Caco-2 (cell line): ENCODE measurements at regions not wholly inside any gene's neighbourhood (a gene's known extent, or its start where the extent isn't known, plus 50 kb on each side); places are given as distances from the start of the nearest gene placed in this dataset.

Experiments
- BruUV-seq: library from RNA; stranded (reverse); fragments of 400-500 nt; replicated peaks from 2 replicates; lab custom pipeline; 2021; lab: Mats Ljungman, UMichigan
- CTCF ChIA-PET: fragments of 300-600 bp; sonication (Branson Sonifier 250); formaldehyde crosslinking; loops from one replicate; lab custom pipeline; 2022; ENCODE audit warnings: antibody characterized with exemption; lab: Charles Lee
- POLR2A ChIA-PET: fragments of 300-600 bp; sonication (Branson Sonifier 250); formaldehyde crosslinking; loops from one replicate; lab custom pipeline; 2022; ENCODE audit warnings: antibody characterized with exemption; lab: Charles Lee
- DNase-seq, 2 experiments: peaks; one replicate each; pipeline versions ENCODE4 v3.0.0 to v3.0.0-alpha.2; 2020 to 2022
- H3K27me3 ChIP-seq: replicated peaks from 2 replicates; pipeline ENCODE4 v1.6.0; 2011; ENCODE audit warnings: low read length; ENCODE audit not compliant: control insufficient read depth, insufficient read depth
- H3K36me3 ChIP-seq: 2 replicates; pipeline ENCODE4 v1.5.1; 2011; ENCODE audit warnings: low read length; ENCODE audit not compliant: control insufficient read depth, insufficient read depth
- H3K4me1 ChIP-seq: fragments of 250-450 bp; sonication (Bioruptor Pico); 2 replicates; pipeline ENCODE4 v1.5.1; 2020; ENCODE audit warnings: mild to moderate bottlenecking
- H3K4me3 ChIP-seq: 2 replicates; pipeline ENCODE4 v1.5.1; 2011; ENCODE audit warnings: low read depth, mild to moderate bottlenecking, control low read depth, low read length
- H3K9me3 ChIP-seq: fragments of 250-450 bp; sonication (Bioruptor Pico); 2 replicates; pipeline ENCODE4 v1.5.1; 2020; ENCODE audit warnings: mild to moderate bottlenecking, moderate library complexity
- H3K27ac Mint-ChIP-seq: one replicate; pipeline ENCODE4 v1.8.0; 2022; ENCODE audit warnings: mixed read lengths; ENCODE audit not compliant: unreplicated experiment
- H3K27me3 Mint-ChIP-seq: one replicate; pipeline ENCODE4 v1.8.0; 2022; ENCODE audit warnings: mixed read lengths; ENCODE audit not compliant: insufficient read depth, unreplicated experiment
- H3K36me3 Mint-ChIP-seq: one replicate; pipeline ENCODE4 v1.8.0; 2022; ENCODE audit warnings: mild to moderate bottlenecking, mixed read lengths; ENCODE audit not compliant: insufficient read depth, unreplicated experiment
- H3K4me1 Mint-ChIP-seq: one replicate; pipeline ENCODE4 v1.8.0; 2022; ENCODE audit warnings: low read depth, mixed read lengths; ENCODE audit not compliant: unreplicated experiment
- H3K4me3 Mint-ChIP-seq: one replicate; pipeline ENCODE4 v1.8.0; 2022; ENCODE audit warnings: mild to moderate bottlenecking, moderate library complexity, mixed read lengths; ENCODE audit not compliant: unreplicated experiment
- H3K9me3 Mint-ChIP-seq: one replicate; pipeline ENCODE4 v1.8.0; 2022; ENCODE audit warnings: mixed read lengths; ENCODE audit not compliant: unreplicated experiment
- CTCF ChIP-seq, 2 experiments: fragments of 200-600 bp in 1 of 2; IDR thresholded peaks; 1 replicate in 1 of 2; 2 replicates in 1 of 2; pipeline versions ENCODE4 v1.5.1 to v1.8.0; 2011 to 2022; ENCODE audit warnings: antibody characterized with exemption in 1 of 2, control low read depth in 1 of 2, inconsistent platforms in 1 of 2, low read depth in 1 of 2, low read length in 1 of 2, mild to moderate bottlenecking in 1 of 2, moderate library complexity in 1 of 2; ENCODE audit not compliant: insufficient read depth in 1 of 2, severe bottlenecking in 1 of 2, unreplicated experiment in 1 of 2
- intact Hi-C: fragments of 100-400 bp; cut with micrococcal nuclease; formaldehyde crosslinking; loops from one replicate; pipeline ENCODE4 v1.10.0; 2022; ENCODE audit not compliant: unreplicated experiment

GRCh38 chr13:42466123-42466522 lies 107.8 kb upstream of the TNFSF11 start:
- H3K36me3 ChIP-seq = no peaks in the 10 kb centered on the region
- H3K4me3 ChIP-seq = no peak overlapping the region
- Mint-ChIP-seq H3K9me3 (peaks cover 31% of the 10 kb centered on the region), H3K27ac (no peak overlapping the region), H3K4me3 (no peak overlapping the region), H3K4me1 (no peaks in the 10 kb centered on the region), H3K27me3 (peaks cover 11% of the 10 kb centered on the region), H3K36me3 (no peaks in the 10 kb centered on the region)
- no peaks in the 10 kb centered on the region for H3K27me3 ChIP-seq
- H3K9me3 ChIP-seq = peaks cover 4% of the 10 kb centered on the region; the same call in 1 of the 2 replicates
- no TSS peak for BruUV-seq
- no peak for TF ChIP-seq CTCF (IDR thresholded peaks at IDR 0.05; ENCODE audit: insufficient read depth in 1 of 2, low read depth in 1 of 2, low read length in 1 of 2, severe bottlenecking in 1 of 2, unreplicated experiment in 1 of 2)
- ChIA-PET POLR2A (no interaction called here), CTCF (interaction anchor here (1.1 kb wide), 1 partner anchor 12 kb away, joined by 3 read pairs; no protein-coding TSS in a partner anchor)
- intact Hi-C loops = no loop called here
- no peaks in the 10 kb centered on the region for H3K4me1 ChIP-seq
- no peak for DNase-seq

GRCh38 chr13:42466609-42467008 lies 107.3 kb upstream of the TNFSF11 start:
- DNase-seq = no peak
- no peaks in the 10 kb centered on the region for H3K4me1 ChIP-seq
- ChIA-PET CTCF (no interaction called here), POLR2A (no interaction called here)
- Mint-ChIP-seq H3K27me3 (peaks cover 11% of the 10 kb centered on the region), H3K9me3 (peaks cover 28% of the 10 kb centered on the region), H3K4me3 (no peak overlapping the region), H3K4me1 (no peaks in the 10 kb centered on the region), H3K36me3 (no peaks in the 10 kb centered on the region), H3K27ac (no peak overlapping the region)
- no peak for TF ChIP-seq CTCF (IDR thresholded peaks at IDR 0.05; ENCODE audit: insufficient read depth in 1 of 2, low read depth in 1 of 2, low read length in 1 of 2, severe bottlenecking in 1 of 2, unreplicated experiment in 1 of 2)
- intact Hi-C loops = no loop called here
- peaks cover 4% of the 10 kb centered on the region; the same call in 1 of the 2 replicates for H3K9me3 ChIP-seq
- no TSS peak for BruUV-seq
- H3K27me3 ChIP-seq = no peaks in the 10 kb centered on the region
- no peaks in the 10 kb centered on the region for H3K36me3 ChIP-seq
- no peak overlapping the region for H3K4me3 ChIP-seq

- DNase-seq = no peak
- peaks cover 2% of the 10 kb centered on the region for H3K27me3 Mint-ChIP-seq
- Histone ChIP-seq H3K4me3 (no peak overlapping the region), H3K4me1 (no peaks in the 10 kb centered on the region), H3K27me3 (no peaks in the 10 kb centered on the region), H3K36me3 (no peaks in the 10 kb centered on the region), H3K9me3 (no peaks in the 10 kb centered on the region)
- no peak overlapping the region for H3K27ac Mint-ChIP-seq
- H3K36me3 Mint-ChIP-seq = no peaks in the 10 kb centered on the region
- intact Hi-C loops = no loop called here
- no peak overlapping the region for H3K4me3 Mint-ChIP-seq
- POLR2A ChIA-PET = no interaction called here
- no TSS peak for BruUV-seq
- peaks cover 6% of the 10 kb centered on the region for H3K9me3 Mint-ChIP-seq
- CTCF ChIA-PET = no interaction called here
- TF ChIP-seq CTCF (IDR thresholded peaks at IDR 0.05; ENCODE audit: insufficient read depth in 1 of 2, low read depth in 1 of 2, low read length in 1 of 2, severe bottlenecking in 1 of 2, unreplicated experiment in 1 of 2) = no peak
- H3K4me1 Mint-ChIP-seq = no peaks in the 10 kb centered on the region
These were observed 99.0 kb upstream of the TNFSF11 start for GRCh38 chr13:42474954-42475353.
